Astrocyte (in vitro differentiated cells and primary cell): ENCODE measurements at regions not wholly inside any gene's neighbourhood (a gene's known extent, or its start where the extent isn't known, plus 50 kb on each side); places are given as distances from the start of the nearest gene placed in this dataset.
"Not testable (repeated sequence)": the region's sequence is repeated elsewhere in the genome, so short reads cannot be mapped to it uniquely, and the experiment has no call there.

Experiments used
- CTCF ChIP-seq: IDR thresholded peaks from 2 replicates; pipeline ENCODE4 v1.5.1; 2011; ENCODE audit warnings: low read depth, mild to moderate bottlenecking, inconsistent platforms, low read length, moderate library complexity; ENCODE audit not compliant: insufficient read depth
- EZH2 ChIP-seq: IDR thresholded peaks from 2 replicates; pipeline ENCODE4 v1.6.1; 2012; ENCODE audit warnings: mild to moderate bottlenecking, low read length, inconsistent platforms; ENCODE audit not compliant: insufficient read depth

GRCh38 chr1:112829691-112830090 lies 114.6 kb upstream of the PPM1J start:
- TF ChIP-seq EZH2, CTCF: not testable (repeated sequence)
